Activated T-cell treated with anti-CD3 and anti-CD28 coated beads, Interleukin-2, amount 50 U/mL, for 24 hours (primary cell): ENCODE measurements at regions not wholly inside any gene's neighbourhood (a gene's known extent, or its start where the extent isn't known, plus 50 kb on each side); places are given as distances from the start of the nearest gene placed in this dataset.
"Not testable (repeated sequence)": the region's sequence is repeated elsewhere in the genome, so short reads cannot be mapped to it uniquely, and the experiment has no call there.

Source experiments
- DNase-seq: peaks from one replicate; pipeline ENCODE4 v3.0.0-alpha.2; 2020
- H3K27ac Mint-ChIP-seq: 2 replicates; pipeline ENCODE4 v1.8.0; 2020; ENCODE audit warnings: mild to moderate bottlenecking, mixed read lengths
- H3K27me3 Mint-ChIP-seq: 2 replicates; pipeline ENCODE4 v1.8.0; 2020; ENCODE audit warnings: mixed read lengths
- H3K36me3 Mint-ChIP-seq: 2 replicates; pipeline ENCODE4 v1.8.0; 2020; ENCODE audit warnings: low read depth, mixed read lengths
- H3K4me1 Mint-ChIP-seq: 2 replicates; pipeline ENCODE4 v1.8.0; 2020; ENCODE audit warnings: low read depth, mixed read lengths
- H3K4me3 Mint-ChIP-seq: 2 replicates; pipeline ENCODE4 v1.8.0; 2020; ENCODE audit warnings: mild to moderate bottlenecking, moderate library complexity, mixed read lengths
- H3K9me3 Mint-ChIP-seq: 2 replicates; pipeline ENCODE4 v1.8.0; 2020; ENCODE audit warnings: mixed read lengths

DNA sequence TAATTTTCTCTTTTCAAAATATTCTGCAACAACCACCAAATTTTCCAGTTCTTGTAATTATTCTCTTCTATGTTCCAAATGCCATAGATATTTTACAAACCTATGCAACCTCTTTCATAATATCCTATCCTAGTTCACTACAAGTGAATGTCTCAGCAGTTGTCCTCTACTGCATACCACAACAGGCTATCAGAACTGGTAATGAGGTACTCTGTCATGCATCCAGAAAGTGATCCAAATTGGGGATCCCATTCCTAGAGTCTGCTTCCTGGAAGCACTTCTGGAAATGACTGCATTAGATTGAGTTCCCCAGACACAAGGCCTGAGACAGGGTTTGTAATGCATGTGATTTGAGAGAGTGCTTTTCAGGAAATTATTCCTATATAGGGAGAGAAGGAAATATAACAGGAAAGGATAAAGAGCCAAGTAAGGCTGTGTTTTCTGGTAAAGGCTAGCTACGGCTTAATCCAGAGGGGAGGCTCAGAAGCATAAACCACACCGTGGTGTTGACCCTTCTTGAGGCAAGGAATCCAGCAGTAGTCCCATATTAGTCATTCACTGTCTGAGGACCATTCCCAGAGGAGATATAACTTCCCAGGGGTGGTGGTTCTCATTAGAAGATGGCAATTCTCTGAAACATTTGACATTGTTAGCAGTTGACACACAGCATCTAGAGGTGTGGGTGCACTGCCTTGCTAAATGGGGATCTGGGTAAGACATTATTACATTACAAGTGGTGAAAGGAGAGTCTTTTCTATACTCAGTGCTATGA, 80.3 kb upstream of the FST start:
- Mint-ChIP-seq H3K9me3 (no peaks in the 10 kb centered on the region), H3K27ac (no peak overlapping the region), H3K4me3 (no peak overlapping the region), H3K36me3 (no peaks in the 10 kb centered on the region), H3K4me1 (no peaks in the 10 kb centered on the region), H3K27me3 (peaks cover 19% of the 10 kb centered on the region)
- DNase-seq: no peak

DNA sequence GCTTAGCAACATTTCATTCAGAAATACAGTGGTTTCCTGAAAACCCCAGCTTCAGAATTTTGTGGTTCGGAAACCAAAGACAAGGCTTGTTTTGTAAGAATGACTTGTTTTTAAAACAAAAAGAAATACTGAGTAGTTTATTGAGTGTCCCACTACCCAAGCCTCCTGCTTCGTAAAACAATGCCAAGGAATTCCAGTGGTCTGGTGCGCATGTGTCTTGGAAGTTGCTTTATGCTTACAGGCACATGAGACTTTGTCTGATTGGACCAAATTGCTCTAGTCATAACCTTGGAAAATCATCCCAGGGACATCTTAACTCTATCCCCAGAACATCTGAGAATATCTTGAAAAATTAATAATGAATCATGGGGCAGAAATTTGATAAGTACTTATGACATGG, 77.1 kb upstream of the FST start:
- H3K4me3 Mint-ChIP-seq: no peak overlapping the region
- H3K9me3 Mint-ChIP-seq: no peaks in the 10 kb centered on the region
- H3K36me3 Mint-ChIP-seq: no peaks in the 10 kb centered on the region
- no peak overlapping the region for H3K27ac Mint-ChIP-seq
- no peak for DNase-seq
- no peaks in the 10 kb centered on the region for H3K4me1 Mint-ChIP-seq
- H3K27me3 Mint-ChIP-seq: peaks cover 13% of the 10 kb centered on the region

- Mint-ChIP-seq H3K36me3 (no peaks in the 10 kb centered on the region), H3K27ac (no peak overlapping the region), H3K27me3 (peaks cover 10% of the 10 kb centered on the region), H3K9me3 (no peaks in the 10 kb centered on the region), H3K4me3 (no peak overlapping the region), H3K4me1 (no peaks in the 10 kb centered on the region)
- DNase-seq: no peak
Observed at GRCh38 chr5:53403758-53404157, 76.7 kb upstream of the FST start.

DNA sequence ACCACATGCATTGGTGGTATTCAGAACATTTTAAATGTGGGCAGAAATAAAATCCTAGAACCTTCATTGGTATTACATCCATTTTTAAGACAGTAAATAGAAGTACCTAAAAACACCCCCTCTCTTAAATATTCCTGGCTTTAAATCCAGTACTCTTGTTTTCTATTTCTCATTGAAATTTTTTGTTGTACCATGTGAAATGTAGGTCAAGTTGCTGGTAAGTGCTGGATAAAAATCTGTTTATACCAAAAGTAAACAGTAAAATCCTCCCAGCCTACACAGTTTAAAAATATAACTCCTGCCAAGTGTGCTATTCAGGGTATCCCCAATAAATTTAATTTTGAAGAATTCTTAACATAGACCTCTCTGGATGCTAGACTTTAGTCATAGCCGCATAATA, 75.0 kb upstream of the FST start:
- Mint-ChIP-seq H3K27me3 (peaks cover 3% of the 10 kb centered on the region), H3K27ac (no peak overlapping the region), H3K4me1 (no peaks in the 10 kb centered on the region), H3K9me3 (peaks cover 2% of the 10 kb centered on the region), H3K36me3 (no peaks in the 10 kb centered on the region), H3K4me3 (no peak overlapping the region)
- no peak for DNase-seq

DNA sequence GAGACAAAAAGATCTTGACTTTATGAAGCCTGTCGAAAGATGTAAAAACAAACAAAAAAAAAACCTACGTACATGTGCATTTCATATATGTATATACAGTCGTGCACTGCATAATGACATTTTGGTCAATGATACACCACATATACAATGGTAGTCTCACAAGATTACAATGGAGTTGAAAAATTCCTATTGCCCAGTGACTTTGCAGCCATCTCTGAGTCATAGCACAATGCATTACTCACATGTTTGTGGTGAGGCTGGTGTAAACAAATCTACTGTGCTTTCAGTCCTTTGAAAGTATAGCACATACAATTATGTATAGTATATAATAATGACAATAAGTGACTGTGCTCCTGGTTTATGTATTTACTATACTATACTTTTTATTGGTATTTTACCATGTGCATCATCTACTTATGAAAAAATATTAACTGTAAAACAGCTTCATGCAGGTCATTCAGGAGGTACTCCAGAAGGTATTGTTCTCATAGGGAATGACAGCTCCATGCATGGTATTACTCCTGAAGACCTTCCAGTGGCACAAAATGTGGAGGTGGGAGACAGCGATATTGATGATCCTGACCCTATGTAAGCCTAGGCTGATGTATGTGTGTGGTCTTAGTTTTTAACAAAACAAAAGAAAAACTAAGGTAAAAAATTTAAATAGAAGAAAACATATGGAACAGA, 73.7 kb upstream of the FST start:
- DNase-seq: no peak
- H3K27ac Mint-ChIP-seq: no peak overlapping the region
- no peak overlapping the region for H3K4me3 Mint-ChIP-seq
- H3K9me3 Mint-ChIP-seq: peaks cover 2% of the 10 kb centered on the region
- H3K27me3 Mint-ChIP-seq: peaks cover 3% of the 10 kb centered on the region
- peaks cover 8% of the 10 kb centered on the region for H3K4me1 Mint-ChIP-seq
- H3K36me3 Mint-ChIP-seq: no peaks in the 10 kb centered on the region

DNA sequence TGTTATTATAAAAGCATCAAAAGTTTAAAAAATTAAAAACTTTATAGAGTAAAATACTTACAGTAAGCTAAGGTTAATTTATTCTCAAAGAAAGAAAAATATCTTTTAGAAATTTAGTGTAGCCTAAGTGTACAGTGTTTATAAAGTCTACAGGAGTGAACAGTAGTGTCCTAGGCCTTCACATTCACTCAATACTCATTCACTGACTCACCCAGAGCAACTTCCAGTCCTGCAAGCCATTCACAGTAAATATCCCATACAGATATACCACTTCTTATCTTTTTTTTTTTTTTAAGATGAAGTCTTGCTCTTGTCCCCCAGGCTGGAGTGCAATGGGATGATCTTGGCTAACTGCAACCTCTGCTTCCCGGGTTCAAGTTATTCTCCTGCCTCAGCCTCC, 73.1 kb upstream of the FST start:
- no peak overlapping the region for H3K27ac Mint-ChIP-seq
- no peak for DNase-seq
- no peaks in the 10 kb centered on the region for H3K27me3 Mint-ChIP-seq
- peaks cover 2% of the 10 kb centered on the region for H3K9me3 Mint-ChIP-seq
- no peaks in the 10 kb centered on the region for H3K36me3 Mint-ChIP-seq
- H3K4me1 Mint-ChIP-seq: peaks cover 8% of the 10 kb centered on the region
- H3K4me3 Mint-ChIP-seq: no peak overlapping the region

DNA sequence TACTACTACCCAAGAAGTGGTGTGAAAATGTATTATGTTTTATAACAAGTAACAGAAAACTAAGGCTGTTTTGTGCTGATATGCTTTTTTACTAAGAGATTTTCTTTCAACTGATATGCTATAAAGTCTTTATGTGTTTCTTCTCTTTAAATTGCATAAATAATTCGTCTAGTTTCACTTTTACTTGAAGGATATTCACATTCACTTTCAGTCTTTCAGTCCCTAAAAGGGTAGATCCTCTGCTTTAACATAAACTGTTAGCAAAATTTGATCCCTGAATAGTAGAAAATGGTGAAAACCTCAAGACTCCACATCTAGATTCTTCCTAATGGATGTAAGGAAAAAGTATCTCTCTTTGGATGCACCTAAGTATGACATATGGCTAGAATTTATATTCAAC, 69.0 kb upstream of the FST start:
- no peaks in the 10 kb centered on the region for H3K36me3 Mint-ChIP-seq
- no peak for DNase-seq
- H3K27ac Mint-ChIP-seq: no peak overlapping the region
- H3K4me1 Mint-ChIP-seq: peaks cover 8% of the 10 kb centered on the region
- peaks cover 2% of the 10 kb centered on the region for H3K9me3 Mint-ChIP-seq
- no peak overlapping the region for H3K4me3 Mint-ChIP-seq
- H3K27me3 Mint-ChIP-seq: no peaks in the 10 kb centered on the region

DNA sequence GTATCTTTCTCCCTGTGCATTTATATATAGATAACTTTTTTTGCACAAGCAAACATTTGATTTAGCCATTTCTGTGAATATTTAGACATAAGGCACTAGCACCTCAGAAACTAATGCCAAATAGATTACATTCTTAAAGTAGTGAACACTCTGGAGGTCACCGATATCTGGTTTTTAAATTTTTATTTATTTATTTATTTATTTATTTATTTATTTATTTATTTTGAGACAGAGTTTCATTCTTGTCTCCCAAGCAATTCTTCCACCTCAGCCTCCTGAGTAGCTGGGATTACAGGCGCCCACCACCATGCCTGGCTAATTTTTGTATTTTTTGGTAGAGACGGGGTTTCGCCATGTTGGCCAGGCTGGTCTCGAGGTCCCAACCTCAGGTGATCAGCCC, 67.9 kb upstream of the FST start:
- H3K4me3 Mint-ChIP-seq, DNase-seq, H3K9me3 Mint-ChIP-seq, H3K36me3 Mint-ChIP-seq, H3K4me1 Mint-ChIP-seq, H3K27me3 Mint-ChIP-seq, H3K27ac Mint-ChIP-seq: not testable (repeated sequence)

- no peak overlapping the region for H3K4me3 Mint-ChIP-seq
- no peaks in the 10 kb centered on the region for H3K36me3 Mint-ChIP-seq
- no peak overlapping the region for H3K27ac Mint-ChIP-seq
- H3K9me3 Mint-ChIP-seq: no peaks in the 10 kb centered on the region
- H3K27me3 Mint-ChIP-seq: no peaks in the 10 kb centered on the region
- DNase-seq: no peak
- H3K4me1 Mint-ChIP-seq: peaks cover 5% of the 10 kb centered on the region
Observed at GRCh38 chr5:53416144-53416738, 64.2 kb upstream of the FST start.

- Mint-ChIP-seq H3K4me1 (no peaks in the 10 kb centered on the region), H3K9me3 (no peaks in the 10 kb centered on the region), H3K27ac (no peak overlapping the region), H3K4me3 (no peak overlapping the region), H3K27me3 (peaks cover 8% of the 10 kb centered on the region), H3K36me3 (no peaks in the 10 kb centered on the region)
- DNase-seq: no peak
Observed at GRCh38 chr5:53418409-53418808, 62.0 kb upstream of the FST start.

- DNase-seq: no peak
- Mint-ChIP-seq H3K36me3 (no peaks in the 10 kb centered on the region), H3K9me3 (no peaks in the 10 kb centered on the region), H3K27me3 (peaks cover 11% of the 10 kb centered on the region), H3K4me3 (no peak overlapping the region), H3K27ac (no peak overlapping the region), H3K4me1 (no peaks in the 10 kb centered on the region)
Observed at GRCh38 chr5:53418826-53419658, 61.4 kb upstream of the FST start.

GRCh38 chr5:53422539-53422938, 57.9 kb upstream of the FST start:
- no peaks in the 10 kb centered on the region for H3K4me1 Mint-ChIP-seq
- H3K27ac Mint-ChIP-seq: no peak overlapping the region
- no peaks in the 10 kb centered on the region for H3K36me3 Mint-ChIP-seq
- no peak for DNase-seq
- no peak overlapping the region for H3K4me3 Mint-ChIP-seq
- no peaks in the 10 kb centered on the region for H3K9me3 Mint-ChIP-seq
- H3K27me3 Mint-ChIP-seq: peaks cover 26% of the 10 kb centered on the region

- Mint-ChIP-seq H3K4me3 (no peak overlapping the region), H3K27me3 (peaks cover 26% of the 10 kb centered on the region), H3K36me3 (no peaks in the 10 kb centered on the region), H3K27ac (no peak overlapping the region), H3K4me1 (no peaks in the 10 kb centered on the region), H3K9me3 (no peaks in the 10 kb centered on the region)
- DNase-seq: no peak
Observed at GRCh38 chr5:53423724-53424123, 56.7 kb upstream of the FST start.

- Mint-ChIP-seq H3K36me3 (no peaks in the 10 kb centered on the region), H3K9me3 (no peaks in the 10 kb centered on the region), H3K27ac (no peak overlapping the region), H3K4me1 (no peaks in the 10 kb centered on the region), H3K4me3 (no peak overlapping the region), H3K27me3 (peaks cover 35% of the 10 kb centered on the region)
- DNase-seq: no peak
Observed at GRCh38 chr5:53424686-53425615, 55.5 kb upstream of the FST start.
